Panc1 (cell line): ENCODE measurements at regions not wholly inside any gene's neighbourhood (a gene's known extent, or its start where the extent isn't known, plus 50 kb on each side); places are given as distances from the start of the nearest gene placed in this dataset.

Experiments used
- ATAC-seq: fragments of 200-7000 bp; cut with Tn5 transposase; 2 replicates; pipeline ENCODE4 v1.9.1; 2020; ENCODE audit warnings: mild to moderate bottlenecking, moderate library complexity
- BruUV-seq: library from RNA; stranded (reverse); fragments of 400-500 nt; replicated peaks from 2 replicates; lab custom pipeline; 2021; lab: Mats Ljungman, UMichigan
- CTCF ChIA-PET: fragments of 300-600 bp; sonication (Branson Sonifier 250); formaldehyde crosslinking; loops from one replicate; lab custom pipeline; 2022; ENCODE audit warnings: antibody characterized with exemption; lab: Charles Lee
- POLR2A ChIA-PET: fragments of 300-600 bp; sonication (Branson Sonifier 250); formaldehyde crosslinking; loops from one replicate; lab custom pipeline; 2022; ENCODE audit warnings: antibody characterized with exemption; lab: Charles Lee
- DNase-seq: peaks from one replicate; pipeline ENCODE4 v3.0.0-alpha.2; 2010; ENCODE audit warnings: low read depth, low spot score
- H3K27ac ChIP-seq: 2 replicates; pipeline ENCODE4 v1.5.1; 2011; ENCODE audit warnings: mild to moderate bottlenecking, low read length, inconsistent platforms
- H3K27me3 ChIP-seq: fragments of 200-500 bp; sonication (Bioruptor generic); 2 replicates; pipeline ENCODE4 v1.6.0; 2014; ENCODE audit warnings: low read length, inconsistent platforms; ENCODE audit not compliant: control insufficient read depth, insufficient read depth
- H3K36me3 ChIP-seq: fragments of 200-500 bp; sonication (Bioruptor generic); 2 replicates; pipeline ENCODE4 v1.5.1; 2014; ENCODE audit warnings: inconsistent platforms, mild to moderate bottlenecking, low read length, moderate library complexity; ENCODE audit not compliant: control insufficient read depth, insufficient read depth
- H3K4me1 ChIP-seq: 2 replicates; pipeline ENCODE4 v1.5.1; 2011; ENCODE audit warnings: inconsistent platforms, mild to moderate bottlenecking, low read length, moderate library complexity; ENCODE audit not compliant: control insufficient read depth, insufficient read depth
- H3K4me3 ChIP-seq, 2 experiments: 2 replicates each; pipeline ENCODE4 v1.5.1; 2011 to 2012; ENCODE audit warnings: low read depth in 2 of 2, low read length in 2 of 2, mild to moderate bottlenecking in 2 of 2, inconsistent platforms in 1 of 2, moderate library complexity in 1 of 2
- H3K9me3 ChIP-seq: fragments of 200-500 bp; sonication (Bioruptor generic); 2 replicates; pipeline ENCODE4 v1.5.1; 2014; ENCODE audit warnings: low read depth, mild to moderate bottlenecking, inconsistent platforms, low read length, moderate library complexity; ENCODE audit not compliant: control insufficient read depth, insufficient read depth
- CTCF ChIP-seq: fragments of 450-650 bp; IDR thresholded peaks from 2 replicates; pipeline ENCODE4 v1.5.1; 2017; ENCODE audit warnings: mild to moderate bottlenecking
- POLR2AphosphoS5 ChIP-seq: IDR thresholded peaks from 2 replicates; pipeline ENCODE4 v1.6.1; 2012; ENCODE audit warnings: mild to moderate bottlenecking, low read depth, low read length, moderate library complexity
- REST ChIP-seq, 2 experiments: IDR thresholded peaks; 2 replicates each; pipeline ENCODE4 v1.6.1; 2011 to 2012; ENCODE audit warnings: low read depth in 2 of 2, control low read depth in 1 of 2, low read length in 1 of 2, mild to moderate bottlenecking in 1 of 2, moderate library complexity in 1 of 2; ENCODE audit not compliant: insufficient read depth in 1 of 2
- SIN3A ChIP-seq: IDR thresholded peaks from 2 replicates; pipeline ENCODE4 v1.6.1; 2012; ENCODE audit warnings: low read depth, mild to moderate bottlenecking, low read length, moderate library complexity, borderline replicate concordance; ENCODE audit not compliant: insufficient read depth
- TCF7L2 ChIP-seq: IDR thresholded peaks from 2 replicates; pipeline ENCODE4 v1.6.1; 2011; ENCODE audit warnings: mild to moderate bottlenecking, low read depth, low read length, inconsistent platforms
- in situ Hi-C: cut with HindIII; loops from 2 replicates; pipeline ENCODE4 v1.10.0; 2016; ENCODE audit warnings: low sequenced_read_pairs, low pct_unique_long_range_greater_than_20kb
- intact Hi-C: fragments of 100-400 bp; cut with micrococcal nuclease; formaldehyde crosslinking; loops from one replicate; pipeline ENCODE4 v1.10.0; 2022; ENCODE audit not compliant: unreplicated experiment

GRCh38 chr2:114022360-114023085 lies 132.6 kb downstream of the ACTR3 start:
- ATAC-seq: peak; percentile 96
- no peak overlapping the region for H3K27ac ChIP-seq
- ChIA-PET POLR2A (no interaction called here), CTCF (interaction anchor here (1.2 kb wide), 1 partner anchor 11 kb away, joined by 3 read pairs; no protein-coding TSS in a partner anchor)
- peak; percentile 74 for DNase-seq
- no peaks in the 10 kb centered on the region for H3K4me1 ChIP-seq
- no peaks in the 10 kb centered on the region for H3K27me3 ChIP-seq
- no TSS peak for BruUV-seq
- no peaks in the 10 kb centered on the region for H3K36me3 ChIP-seq
- in situ Hi-C loops: no loop called here
- H3K9me3 ChIP-seq: no peaks in the 10 kb centered on the region
- TF ChIP-seq SIN3A (no peak), POLR2AphosphoS5 (peak; percentile 30; the same call in 1 of the 2 replicates), CTCF (no peak), TCF7L2 (no peak), REST (IDR thresholded peaks at IDR 0.05; ENCODE audit: insufficient read depth in 1 of 2, low read depth in 2 of 2, low read length in 1 of 2) (no peak)
- H3K4me3 ChIP-seq: no peak overlapping the region
- intact Hi-C loops: no loop called here

DNA sequence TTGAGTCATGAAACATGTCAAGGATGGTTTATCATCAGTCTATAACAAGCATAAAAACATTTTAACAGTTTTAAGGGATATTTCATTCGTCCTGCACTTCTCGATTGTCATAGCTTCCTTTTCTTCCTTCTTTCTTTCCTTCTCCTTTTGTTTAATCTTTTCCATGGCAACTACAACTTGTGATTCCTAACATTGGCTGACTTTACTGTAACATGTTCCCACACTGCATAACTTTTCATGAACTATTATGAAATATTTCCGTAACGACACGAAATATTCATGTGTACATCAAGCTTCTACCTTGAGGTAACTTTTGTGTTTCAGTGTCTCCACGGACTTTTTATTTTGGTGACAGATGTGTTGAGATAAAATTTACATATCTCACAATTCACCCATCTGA lies 134.4 kb downstream of the ACTR3 start:
- no peak overlapping the region for H3K27ac ChIP-seq
- H3K4me3 ChIP-seq: no peak overlapping the region
- ChIA-PET CTCF (no interaction called here), POLR2A (no interaction called here)
- no peaks in the 10 kb centered on the region for H3K36me3 ChIP-seq
- no peak for DNase-seq
- TF ChIP-seq REST (IDR thresholded peaks at IDR 0.05; ENCODE audit: insufficient read depth in 1 of 2, low read depth in 2 of 2, low read length in 1 of 2): no peak
- no peak for TF ChIP-seq POLR2AphosphoS5
- no peak for TF ChIP-seq TCF7L2
- TF ChIP-seq SIN3A: no peak
- no peak for TF ChIP-seq CTCF
- in situ Hi-C loops: no loop called here
- no TSS peak for BruUV-seq
- no peak for ATAC-seq
- intact Hi-C loops: no loop called here
- H3K27me3 ChIP-seq: no peaks in the 10 kb centered on the region
- no peaks in the 10 kb centered on the region for H3K4me1 ChIP-seq
- H3K9me3 ChIP-seq: no peaks in the 10 kb centered on the region
